ENCODE measurements at regions not wholly inside any gene's neighbourhood (a gene's known extent, or its start where the extent isn't known, plus 50 kb on each side); places are given as distances from the start of the nearest gene placed in this dataset.

DNA sequence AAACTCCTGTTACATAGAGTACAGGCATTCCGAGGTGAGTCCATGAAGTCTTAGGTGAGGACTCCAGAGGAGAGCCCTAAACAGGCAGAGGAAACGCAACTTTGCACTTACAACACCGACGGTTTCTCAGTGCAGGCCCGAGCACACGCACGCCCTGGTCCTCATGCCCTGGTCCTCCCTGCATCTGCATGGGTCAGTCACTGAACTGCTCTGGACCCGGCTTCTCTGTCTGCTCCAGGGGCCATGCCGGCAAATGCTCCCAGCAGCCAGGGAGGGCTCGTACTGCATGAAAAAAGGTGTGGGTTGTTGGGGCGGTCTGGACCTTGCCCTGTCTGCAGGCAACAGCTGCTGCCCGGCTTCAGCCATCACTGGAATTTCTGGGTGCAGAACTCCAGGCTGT lies 317.3 kb upstream of the SHH start:
- no peaks in the 10 kb centered on the region for H3K27me3 ChIP-seq
- intact Hi-C loops (cut with DNase I): no loop called here
- no peaks in the 10 kb centered on the region for H3K36me3 ChIP-seq
- no peak overlapping the region for H3K27ac ChIP-seq
- H3K4me1 ChIP-seq: no peaks in the 10 kb centered on the region
- TF ChIP-seq, protein P1, sequence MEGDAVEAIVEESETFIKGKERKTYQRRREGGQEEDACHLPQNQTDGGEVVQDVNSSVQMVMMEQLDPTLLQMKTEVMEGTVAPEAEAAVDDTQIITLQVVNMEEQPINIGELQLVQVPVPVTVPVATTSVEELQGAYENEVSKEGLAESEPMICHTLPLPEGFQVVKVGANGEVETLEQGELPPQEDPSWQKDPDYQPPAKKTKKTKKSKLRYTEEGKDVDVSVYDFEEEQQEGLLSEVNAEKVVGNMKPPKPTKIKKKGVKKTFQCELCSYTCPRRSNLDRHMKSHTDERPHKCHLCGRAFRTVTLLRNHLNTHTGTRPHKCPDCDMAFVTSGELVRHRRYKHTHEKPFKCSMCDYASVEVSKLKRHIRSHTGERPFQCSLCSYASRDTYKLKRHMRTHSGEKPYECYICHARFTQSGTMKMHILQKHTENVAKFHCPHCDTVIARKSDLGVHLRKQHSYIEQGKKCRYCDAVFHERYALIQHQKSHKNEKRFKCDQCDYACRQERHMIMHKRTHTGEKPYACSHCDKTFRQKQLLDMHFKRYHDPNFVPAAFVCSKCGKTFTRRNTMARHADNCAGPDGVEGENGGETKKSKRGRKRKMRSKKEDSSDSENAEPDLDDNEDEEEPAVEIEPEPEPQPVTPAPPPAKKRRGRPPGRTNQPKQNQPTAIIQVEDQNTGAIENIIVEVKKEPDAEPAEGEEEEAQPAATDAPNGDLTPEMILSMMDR (IDR thresholded peaks at IDR 0.05): no peak
- no peak overlapping the region for H3K4me3 ChIP-seq
- no peaks in the 10 kb centered on the region for H3K9me3 ChIP-seq
- DNase-seq (ENCODE audit: low spot score in 2 of 2): no peak

GRCh38 chr7:156128496-156128895 lies 316.2 kb upstream of the SHH start:
- H3K4me3 ChIP-seq: no peak overlapping the region
- no peaks in the 10 kb centered on the region for H3K36me3 ChIP-seq
- TF ChIP-seq, protein P1 (IDR thresholded peaks at IDR 0.05): no peak
- no peak overlapping the region for H3K27ac ChIP-seq
- H3K9me3 ChIP-seq: no peaks in the 10 kb centered on the region
- DNase-seq (ENCODE audit: low spot score in 2 of 2): no peak
- no peaks in the 10 kb centered on the region for H3K4me1 ChIP-seq
- H3K27me3 ChIP-seq: no peaks in the 10 kb centered on the region
- intact Hi-C loops (cut with DNase I): no loop called here

DNA sequence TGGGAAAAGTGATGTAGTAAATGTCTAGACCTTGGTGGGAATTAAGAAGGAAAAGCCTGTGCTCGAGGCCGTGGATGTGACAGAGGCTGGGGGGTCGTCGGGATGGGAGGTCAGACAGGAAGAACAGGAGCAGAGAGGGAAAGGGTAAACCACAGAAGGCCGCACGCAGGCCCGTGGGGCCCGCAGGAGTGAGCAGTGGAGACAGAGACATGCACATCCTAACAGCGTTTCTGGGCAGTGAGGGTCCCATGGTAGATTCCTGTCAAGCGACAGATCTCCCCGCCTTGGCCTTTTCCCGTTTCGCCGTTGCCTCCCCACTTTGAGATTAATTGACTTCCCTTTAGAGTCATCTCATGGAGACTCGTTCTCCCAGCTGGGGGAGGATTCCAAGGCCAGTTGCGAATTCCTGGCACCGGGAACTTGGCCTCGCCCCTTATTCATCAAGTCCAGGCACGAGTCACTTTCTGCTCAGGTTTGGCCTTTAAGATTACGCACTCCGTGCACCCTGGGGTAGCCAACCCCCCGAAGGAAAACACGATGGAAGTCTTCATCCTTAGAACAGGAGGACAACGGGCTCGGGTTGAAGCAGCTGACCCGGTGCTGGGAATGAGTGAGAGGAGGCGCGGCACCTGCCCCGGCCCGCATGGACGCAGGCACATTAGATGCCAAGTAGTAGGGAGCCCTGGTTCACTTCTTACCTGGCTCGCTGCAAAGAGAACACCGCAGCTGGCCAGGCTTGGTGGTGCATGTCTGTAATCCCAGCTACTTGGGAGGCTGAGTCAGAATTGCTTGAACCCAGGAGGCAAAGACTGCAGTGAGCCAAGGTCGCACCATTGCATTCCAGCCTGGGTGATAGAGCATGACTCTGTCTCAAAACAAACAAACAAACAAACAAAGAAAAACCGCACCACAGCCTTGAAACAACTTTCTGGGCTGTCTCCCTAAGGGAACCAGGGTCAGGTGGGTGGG lies 315.2 kb upstream of the SHH start:
- Histone ChIP-seq H3K4me3 (no peak overlapping the region), H3K27me3 (no peaks in the 10 kb centered on the region), H3K9me3 (no peaks in the 10 kb centered on the region), H3K27ac (no peak overlapping the region), H3K4me1 (no peaks in the 10 kb centered on the region), H3K36me3 (no peaks in the 10 kb centered on the region)
- TF ChIP-seq, protein P1 (IDR thresholded peaks at IDR 0.05): no peak
- DNase-seq (ENCODE audit: low spot score in 2 of 2): no peak
- intact Hi-C loops (cut with DNase I): no loop called here

DNA sequence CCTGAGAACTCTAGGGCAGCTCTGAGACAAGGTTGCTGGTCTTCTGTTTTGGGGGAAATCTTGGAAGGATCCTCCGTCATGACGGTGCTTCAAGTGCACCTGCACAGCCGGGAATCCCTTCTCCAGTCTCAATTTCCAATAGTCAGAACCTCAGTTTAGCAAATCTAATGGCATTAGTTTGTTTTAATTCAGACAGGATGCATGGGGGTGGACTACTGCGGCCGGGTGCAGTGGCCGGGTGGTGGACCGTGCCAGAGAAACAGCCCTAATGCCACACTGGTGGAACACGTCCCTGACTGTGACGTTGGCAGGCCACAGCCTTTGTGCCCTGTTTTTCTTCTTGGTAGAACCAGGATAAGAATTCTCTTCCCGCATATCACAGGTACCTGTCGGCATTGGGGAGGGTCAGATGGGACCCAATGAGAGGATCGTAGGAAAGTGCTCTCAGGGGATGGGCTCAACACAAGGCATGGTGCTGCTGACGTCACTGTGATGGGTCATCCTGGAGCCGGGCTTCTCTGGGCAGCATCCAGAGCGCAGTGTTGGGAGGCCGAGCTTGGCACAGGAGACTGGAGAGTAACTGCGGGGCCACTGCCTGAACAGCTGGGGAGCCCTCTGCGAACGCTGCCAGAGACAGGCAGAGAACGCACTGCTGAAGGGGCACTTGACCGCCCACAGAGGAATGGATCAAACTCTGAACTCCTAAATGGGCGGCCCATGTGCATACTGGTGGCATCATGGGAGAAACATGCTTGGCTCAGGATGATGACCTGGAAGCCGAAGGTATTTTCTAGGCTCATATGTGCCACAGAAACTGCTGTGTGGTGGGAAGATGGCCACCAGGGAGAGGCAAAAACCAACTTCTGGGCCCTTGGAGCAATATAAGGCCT lies 313.8 kb upstream of the SHH start:
- Histone ChIP-seq H3K9me3 (no peaks in the 10 kb centered on the region), H3K36me3 (no peaks in the 10 kb centered on the region), H3K27ac (no peak overlapping the region), H3K4me3 (no peak overlapping the region), H3K27me3 (no peaks in the 10 kb centered on the region), H3K4me1 (no peaks in the 10 kb centered on the region)
- intact Hi-C loops (cut with DNase I): no loop called here
- TF ChIP-seq, protein P1 (IDR thresholded peaks at IDR 0.05): no peak
- no peak for DNase-seq (ENCODE audit: low spot score in 2 of 2)

DNA sequence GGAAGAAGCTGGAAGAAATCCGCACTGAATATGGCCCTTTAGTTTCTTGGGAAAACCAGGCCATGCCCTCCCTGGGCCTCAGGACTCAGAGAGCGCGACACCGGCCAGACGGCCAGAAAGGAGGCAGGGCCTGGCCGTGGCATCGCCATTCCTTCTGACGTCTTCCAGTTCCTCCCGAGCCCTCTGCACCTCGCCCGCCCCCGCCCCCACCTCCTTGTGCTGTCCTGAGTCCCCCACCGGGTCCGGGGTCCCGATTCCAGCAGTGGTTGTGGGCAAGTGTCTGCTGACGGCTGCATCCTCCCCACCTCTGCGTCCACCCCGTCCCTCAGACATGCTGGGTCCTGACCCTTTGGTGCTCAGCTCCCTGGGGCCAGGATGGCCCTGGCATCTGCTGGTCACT lies 312.1 kb upstream of the SHH start:
- Histone ChIP-seq H3K4me3 (no peak overlapping the region), H3K36me3 (no peaks in the 10 kb centered on the region), H3K9me3 (no peaks in the 10 kb centered on the region), H3K4me1 (no peaks in the 10 kb centered on the region), H3K27ac (no peak overlapping the region), H3K27me3 (no peaks in the 10 kb centered on the region)
- no peak for DNase-seq (ENCODE audit: low spot score in 2 of 2)
- intact Hi-C loops (cut with DNase I): no loop called here
- TF ChIP-seq, protein P1 (IDR thresholded peaks at IDR 0.05): no peak
